Left ventricle myocardium superior (tissue), 1 donor: ENCODE measurements at regions not wholly inside any gene's neighbourhood (a gene's known extent, or its start where the extent isn't known, plus 50 kb on each side); places are given as distances from the start of the nearest gene placed in this dataset.
"Not testable (repeated sequence)": the region's sequence is repeated elsewhere in the genome, so short reads cannot be mapped to it uniquely, and the experiment has no call there.

Experiments used
- ATAC-seq: fragments of 200-7000 bp; cut with Tn5 transposase; one replicate; pipeline ENCODE4 v1.9.1; 2020; ENCODE audit warnings: mild to moderate bottlenecking, moderate library complexity
- DNase-seq: peaks from one replicate; pipeline ENCODE4 v3.0.0-alpha.2; 2020
- intact Hi-C: fragments of 100-400 bp; cut with micrococcal nuclease; formaldehyde crosslinking; loops from one replicate; pipeline ENCODE4 v1.11.0; 2022
- donor health status: DM: no; HTN: yes; CAD: no; lungs with severe emphysema.

DNA sequence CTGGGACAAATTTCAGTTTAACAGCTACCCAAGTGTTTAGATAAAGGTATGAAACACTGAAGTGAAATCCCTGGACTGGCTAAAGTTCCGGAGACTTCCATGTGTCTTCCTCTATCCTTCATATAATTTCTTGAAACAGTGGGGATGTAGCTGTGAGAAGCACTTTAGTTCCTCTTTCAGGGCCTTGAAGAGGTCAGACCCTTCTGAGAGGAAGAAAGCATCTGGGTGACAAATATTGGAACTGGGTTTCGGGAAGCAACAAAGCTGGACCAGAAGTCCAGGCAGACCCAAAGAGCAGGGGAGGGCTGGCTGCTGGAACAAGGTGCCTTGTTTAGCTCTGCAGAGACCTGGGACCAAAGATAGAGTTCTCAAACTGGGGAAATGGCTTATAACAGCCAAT, 75.4 kb upstream of the ZFAND5 start:
- ATAC-seq (peak; percentile 50), DNase-seq (no peak)
- intact Hi-C loops: no loop called here

GRCh38 chr9:72433616-72434267, 68.7 kb upstream of the ZFAND5 start:
- ATAC-seq, intact Hi-C loops, DNase-seq: not testable (repeated sequence)

- DNase-seq: no peak
- intact Hi-C loops: no loop called here
- ATAC-seq: no peak
These were observed 66.0 kb upstream of the ZFAND5 start for GRCh38 chr9:72431036-72431435.

DNA sequence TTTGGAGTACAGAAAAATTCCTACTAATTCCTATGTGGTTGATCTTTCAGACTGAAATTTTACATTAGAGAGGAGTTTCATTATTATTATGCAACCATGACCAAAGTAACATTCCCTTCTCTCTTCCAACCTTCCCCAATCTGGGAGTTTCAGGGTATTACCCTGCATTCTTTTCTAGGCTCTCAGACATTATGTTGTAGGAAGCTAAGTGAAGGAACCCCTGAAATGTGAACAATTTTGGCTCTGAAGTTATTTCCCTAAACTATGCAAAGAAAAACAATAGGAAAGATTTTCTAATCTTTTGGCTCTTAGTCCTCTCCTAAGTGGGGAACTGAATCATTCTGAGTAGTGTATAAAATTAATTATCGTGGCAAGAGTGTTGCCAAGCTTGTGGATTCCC, 63.3 kb upstream of the ZFAND5 start:
- no peak for DNase-seq
- intact Hi-C loops: no loop called here
- no peak for ATAC-seq

DNA sequence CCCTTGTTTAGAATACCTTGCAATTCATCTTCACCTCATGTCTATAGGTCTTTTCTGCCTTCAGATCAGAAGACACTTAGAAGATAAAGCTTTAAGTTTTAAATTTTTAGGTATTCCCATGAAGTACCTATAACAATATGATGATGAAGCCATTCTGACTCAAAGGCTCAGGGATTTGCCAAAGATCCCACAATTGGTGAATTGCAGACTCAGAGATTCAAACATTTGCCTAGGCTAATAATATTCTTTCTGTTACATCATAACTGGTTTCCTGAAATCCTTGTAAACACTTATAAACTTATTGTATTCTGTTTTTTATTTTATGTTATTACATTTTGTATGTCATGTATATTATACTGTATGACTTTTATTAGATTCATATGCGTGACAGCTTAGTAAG, 62.8 kb upstream of the ZFAND5 start:
- intact Hi-C loops: no loop called here
- no peak for ATAC-seq
- no peak for DNase-seq

- DNase-seq: no peak
- intact Hi-C loops: no loop called here
- ATAC-seq: peak; percentile 37
These were observed 59.1 kb upstream of the ZFAND5 start for GRCh38 chr9:72424131-72424530.

DNA sequence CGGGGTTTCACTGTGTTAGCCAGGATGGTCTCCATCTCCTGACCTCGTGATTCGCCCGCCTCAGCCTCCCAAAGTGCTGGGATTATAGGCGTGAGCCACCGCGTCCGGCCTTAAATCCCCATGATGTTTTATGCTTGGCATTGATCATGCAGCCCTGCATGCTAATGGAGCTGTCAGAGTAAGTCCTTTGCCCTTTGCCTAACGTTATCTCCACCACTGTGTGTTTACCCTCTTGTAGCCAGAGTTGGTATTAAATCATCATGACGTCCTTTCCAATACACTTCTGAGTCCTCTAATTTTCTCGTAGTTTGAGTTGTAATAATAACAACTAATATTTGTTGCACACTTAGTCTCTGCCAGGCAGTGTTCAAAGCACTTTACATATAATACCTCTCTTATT, 57.2 kb upstream of the ZFAND5 start:
- DNase-seq (no peak), ATAC-seq (no peak)
- intact Hi-C loops: no loop called here

DNA sequence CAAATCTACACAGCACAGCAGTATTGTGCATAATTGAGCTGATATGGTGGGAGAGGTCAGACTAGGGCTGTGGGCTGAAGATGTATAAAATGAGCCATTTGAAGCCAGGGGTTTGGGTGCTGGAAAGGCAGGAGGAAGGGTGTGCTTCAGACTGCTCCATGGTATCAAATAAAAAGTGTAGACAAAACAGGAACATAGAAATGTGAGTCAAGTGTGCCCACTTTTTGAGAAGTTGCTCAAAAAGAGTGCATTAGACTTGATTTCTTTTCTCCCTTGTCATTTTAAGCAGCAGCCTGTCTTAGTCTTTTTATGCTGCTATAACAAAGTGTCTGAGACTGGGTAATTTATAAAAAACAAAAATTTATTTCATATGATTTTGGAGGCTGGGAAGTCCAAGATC, 55.8 kb upstream of the ZFAND5 start:
- intact Hi-C loops: no loop called here
- DNase-seq (no peak), ATAC-seq (no peak)

DNA sequence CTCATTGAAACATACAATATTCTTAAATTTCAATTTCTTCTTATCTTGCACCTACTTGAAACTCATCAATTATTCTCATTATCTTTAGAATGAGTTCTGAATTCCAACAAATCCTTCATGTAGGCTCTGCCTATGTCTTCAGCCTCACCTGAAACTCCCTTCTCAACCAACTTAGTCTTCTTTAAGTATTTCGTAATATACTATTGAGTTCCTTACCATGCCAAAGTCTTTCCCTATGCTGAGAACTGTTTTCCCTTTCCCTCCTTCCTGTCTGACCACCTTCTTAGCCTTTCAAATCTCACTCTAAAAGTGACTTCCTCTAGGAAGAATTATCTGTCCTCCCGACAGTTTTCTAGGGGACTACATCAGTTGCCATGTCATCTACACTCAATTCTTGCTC, 50.9 kb upstream of the ZFAND5 start:
- intact Hi-C loops: no loop called here
- ATAC-seq (no peak), DNase-seq (no peak)

- intact Hi-C loops: no loop called here
These were observed 50.2 kb upstream of the ZFAND5 start for GRCh38 chr9:72415163-72415562.

More at GRCh38 chr9:72415163-72415562, 50.2 kb upstream of the ZFAND5 start:
- DNase-seq (no peak), ATAC-seq (no peak)
